Endodermal cell (in vitro differentiated cells): ENCODE measurements at regions not wholly inside any gene's neighbourhood (a gene's known extent, or its start where the extent isn't known, plus 50 kb on each side); places are given as distances from the start of the nearest gene placed in this dataset.

ENCODE experiments used
- DNase-seq: peaks from one replicate; pipeline ENCODE4 v3.0.0-alpha.2; 2017
- H3K27ac ChIP-seq: 2 replicates; pipeline ENCODE4 v1.5.1; 2013; ENCODE audit warnings: mild to moderate bottlenecking, low read depth, low read length, moderate library complexity
- H3K27me3 ChIP-seq: 2 replicates; pipeline ENCODE4 v1.6.1; 2013; ENCODE audit warnings: mild to moderate bottlenecking, low read length, moderate library complexity; ENCODE audit not compliant: insufficient read depth, control insufficient read depth, poor library complexity, severe bottlenecking
- H3K36me3 ChIP-seq: 2 replicates; pipeline ENCODE4 v1.7.0; 2013; ENCODE audit warnings: mild to moderate bottlenecking, low read length, moderate library complexity; ENCODE audit not compliant: control insufficient read depth, insufficient read depth
- H3K4me1 ChIP-seq: one replicate; pipeline ENCODE4 v1.7.0; 2013; ENCODE audit warnings: low read length; ENCODE audit not compliant: control insufficient read depth, insufficient read depth
- H3K4me3 ChIP-seq: 2 replicates; pipeline ENCODE4 v1.5.1; 2013; ENCODE audit warnings: mild to moderate bottlenecking, low read length, moderate library complexity
- H3K9ac ChIP-seq: 2 replicates; pipeline ENCODE4 v1.6.1; 2013; ENCODE audit warnings: mild to moderate bottlenecking, low read length, moderate library complexity; ENCODE audit not compliant: poor library complexity, severe bottlenecking; ENCODE audit errors: extremely low read depth
- H3K9me3 ChIP-seq: 2 replicates; pipeline ENCODE4 v1.6.1; 2013; ENCODE audit warnings: mild to moderate bottlenecking, low read length, moderate library complexity; ENCODE audit not compliant: control insufficient read depth
- H3K27ac Mint-ChIP-seq: 2 replicates; pipeline ENCODE4 v1.8.0; 2020; ENCODE audit warnings: mixed read lengths
- H3K27me3 Mint-ChIP-seq: 2 replicates; pipeline ENCODE4 v1.8.0; 2021; ENCODE audit warnings: mild to moderate bottlenecking, mixed read lengths; ENCODE audit not compliant: insufficient read depth
- H3K36me3 Mint-ChIP-seq: 2 replicates; pipeline ENCODE4 v1.8.0; 2020; ENCODE audit warnings: low read depth, mixed read lengths
- H3K4me1 Mint-ChIP-seq: 2 replicates; pipeline ENCODE4 v1.8.0; 2020; ENCODE audit warnings: mixed read lengths
- H3K4me3 Mint-ChIP-seq: 2 replicates; pipeline ENCODE4 v1.8.0; 2020; ENCODE audit warnings: mild to moderate bottlenecking, moderate library complexity, mixed read lengths
- H3K9me3 Mint-ChIP-seq: 2 replicates; pipeline ENCODE4 v1.8.0; 2020; ENCODE audit warnings: mild to moderate bottlenecking, mixed read lengths
- CTCF ChIP-seq: fragments of 200-600 bp; sonication (generic); conservative IDR thresholded peaks from 2 replicates; pipeline ENCODE4 v1.5.0; 2021; ENCODE audit warnings: antibody characterized with exemption, mild to moderate bottlenecking
- WGBS, 2 experiments: methylation state at CpG; one replicate each; pipeline versions ENCODE4 v1.1.5 to v1.1.7; 2013; ENCODE audit warnings: missing lambda C conversion rate in 2 of 2, mixed read lengths in 1 of 2; ENCODE audit not compliant: insufficient coverage in 1 of 2, insufficient read length in 1 of 2; 5-methylcytosine and 5-hydroxymethylcytosine counted together

- Mint-ChIP-seq H3K27ac (no peak overlapping the region), H3K4me1 (no peaks in the 10 kb centered on the region), H3K27me3 (peaks cover 2% of the 10 kb centered on the region), H3K9me3 (no peaks in the 10 kb centered on the region), H3K36me3 (no peaks in the 10 kb centered on the region), H3K4me3 (no peak overlapping the region)
- no peaks in the 10 kb centered on the region for H3K36me3 ChIP-seq
- H3K4me3 ChIP-seq = no peak overlapping the region
- H3K9ac ChIP-seq = no peak overlapping the region
- no peaks in the 10 kb centered on the region for H3K27me3 ChIP-seq
- no peaks in the 10 kb centered on the region for H3K9me3 ChIP-seq
- H3K4me1 ChIP-seq = no peaks in the 10 kb centered on the region
- H3K27ac ChIP-seq = no peak overlapping the region
- 81 to 100% methylated on average over 1 to 2 of the region's 2 CpGs for WGBS, 2 experiments
- no peak for DNase-seq
- TF ChIP-seq CTCF = no peak
Observed at GRCh38 chr18:22676423-22676822, 256.7 kb upstream of the RBBP8 start.

DNA sequence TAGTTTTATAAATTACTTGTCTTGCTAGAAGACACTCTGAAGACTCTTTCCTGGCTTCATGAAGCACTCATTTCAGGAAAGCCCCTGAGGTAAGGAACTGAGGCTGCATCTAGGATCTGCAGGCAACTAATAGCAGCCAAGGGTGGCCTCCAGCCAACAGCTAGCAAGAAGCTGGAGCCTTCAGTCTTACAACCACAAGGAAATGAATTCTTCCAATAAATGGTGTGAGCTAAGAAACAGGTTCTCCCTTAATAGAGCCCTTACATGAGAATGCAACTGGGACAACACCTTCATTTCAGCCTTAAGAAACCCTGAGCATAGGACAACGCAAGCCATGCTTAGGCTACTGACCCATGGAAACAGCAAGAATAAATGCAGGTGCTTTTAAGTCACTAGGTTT, 254.6 kb upstream of the RBBP8 start:
- Histone ChIP-seq H3K9ac (no peak overlapping the region), H3K4me3 (no peak overlapping the region), H3K9me3 (no peaks in the 10 kb centered on the region), H3K27me3 (no peaks in the 10 kb centered on the region), H3K27ac (no peak overlapping the region), H3K4me1 (no peaks in the 10 kb centered on the region), H3K36me3 (no peaks in the 10 kb centered on the region)
- no peaks in the 10 kb centered on the region for H3K36me3 Mint-ChIP-seq
- peaks cover 4% of the 10 kb centered on the region for H3K27me3 Mint-ChIP-seq
- 79% methylated on average over 1 of the region's 1 CpG; no CpG with 5 or more reads in 1 of the 2 experiments for WGBS, 2 experiments
- H3K4me3 Mint-ChIP-seq = no peak overlapping the region
- no peaks in the 10 kb centered on the region for H3K4me1 Mint-ChIP-seq
- H3K9me3 Mint-ChIP-seq = no peaks in the 10 kb centered on the region
- DNase-seq = no peak
- H3K27ac Mint-ChIP-seq = no peak overlapping the region
- no peak for TF ChIP-seq CTCF

DNA sequence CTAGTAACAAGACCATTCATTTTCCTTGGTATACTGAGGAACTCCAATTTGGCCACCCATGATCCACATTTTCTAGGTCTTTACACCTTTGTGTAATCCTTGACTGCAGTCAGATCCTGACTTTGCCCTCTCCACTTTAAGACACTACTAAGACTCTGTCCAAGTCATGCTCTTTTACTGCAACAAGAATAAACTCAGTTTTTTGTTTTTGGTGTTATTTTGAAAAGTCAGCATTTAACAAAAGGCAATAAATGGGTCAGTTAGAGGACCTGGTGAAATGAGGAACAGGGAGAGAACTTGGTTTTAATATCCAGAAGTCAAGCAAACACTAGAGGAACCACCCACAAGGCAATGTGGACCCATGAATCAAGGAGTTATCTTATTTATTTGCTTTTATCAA, 252.2 kb upstream of the RBBP8 start:
- no peak overlapping the region for H3K4me3 Mint-ChIP-seq
- H3K9me3 ChIP-seq = no peaks in the 10 kb centered on the region
- H3K4me1 Mint-ChIP-seq = no peaks in the 10 kb centered on the region
- H3K27me3 Mint-ChIP-seq = peaks cover 4% of the 10 kb centered on the region
- no peak overlapping the region for H3K27ac ChIP-seq
- H3K36me3 ChIP-seq = no peaks in the 10 kb centered on the region
- H3K9ac ChIP-seq = no peak overlapping the region
- no peaks in the 10 kb centered on the region for H3K27me3 ChIP-seq
- DNase-seq = no peak
- H3K9me3 Mint-ChIP-seq = peaks cover 3% of the 10 kb centered on the region
- H3K4me1 ChIP-seq = no peaks in the 10 kb centered on the region
- no peak for TF ChIP-seq CTCF
- H3K36me3 Mint-ChIP-seq = no peaks in the 10 kb centered on the region
- no peak overlapping the region for H3K4me3 ChIP-seq
- H3K27ac Mint-ChIP-seq = no peak overlapping the region
